Gastrocnemius medialis (tissue), 4 donors: ENCODE measurements at regions not wholly inside any gene's neighbourhood (a gene's known extent, or its start where the extent isn't known, plus 50 kb on each side); places are given as distances from the start of the nearest gene placed in this dataset.

ENCODE experiments used
- ATAC-seq, 2 donors: fragments of 150-250 bp; one replicate each; pipeline ENCODE4 v1.9.1; 2016
- DNase-seq, 2 donors: peaks; one replicate each; pipeline ENCODE4 v3.0.0-alpha.2; 2019
- H3K27ac ChIP-seq, 4 donors: fragments of 200-600 bp; sonication (generic); 1 replicate in 1 of 4; 2 replicates in 3 of 4; pipeline ENCODE4 v1.5.1; 2016 to 2018; ENCODE audit warnings: mild to moderate bottlenecking in 2 of 4, moderate library complexity in 1 of 4
- H3K27me3 ChIP-seq, 3 donors: fragments of 200-600 bp; sonication (generic) in 2 of 3; 1 replicate in 1 of 3; 2 replicates in 2 of 3; pipeline versions ENCODE4 v1.5.1 to v1.6.0; 2016 to 2019; ENCODE audit warnings: mild to moderate bottlenecking in 1 of 3, moderate library complexity in 1 of 3
- H3K36me3 ChIP-seq, 2 donors: fragments of 200-600 bp; sonication (generic) in 1 of 2; one replicate each; pipeline ENCODE4 v1.5.1; 2017 to 2018
- H3K4me1 ChIP-seq, 2 donors: fragments of 200-600 bp; sonication (generic) in 1 of 2; one replicate each; pipeline ENCODE4 v1.5.1; 2016 to 2017; ENCODE audit warnings: mild to moderate bottlenecking in 2 of 2
- H3K4me3 ChIP-seq, 4 donors: fragments of 200-600 bp; sonication (generic) in 3 of 4; 1 replicate in 1 of 4; 2 replicates in 3 of 4; pipeline ENCODE4 v1.5.1; 2016 to 2019; ENCODE audit warnings: mild to moderate bottlenecking in 2 of 4
- H3K9me3 ChIP-seq, 3 donors: fragments of 200-600 bp; sonication (generic) in 2 of 3; 1 replicate in 1 of 3; 2 replicates in 2 of 3; pipeline ENCODE4 v1.5.1; 2016 to 2019
- POLR2A ChIP-seq, 2 donors: fragments of 450-650 bp; IDR thresholded peaks; one replicate each; pipeline ENCODE4 v1.6.1; 2017; ENCODE audit warnings: antibody characterized with exemption in 2 of 2, mild to moderate bottlenecking in 2 of 2, moderate library complexity in 2 of 2
- in situ Hi-C, 4 donors: fragments of 200-750 bp; cut with MboI; loops; one replicate each; pipeline versions ENCODE4 v1.15.0 to v1.8.0; 2017; ENCODE audit warnings: low sequenced_read_pairs in 4 of 4
- intact Hi-C: fragments of 100-400 bp; cut with DNase I; formaldehyde crosslinking; loops from one replicate; pipeline ENCODE4 v1.15.1; 2023; ENCODE audit warnings: low total_unique reads
- TF ChIP-seq, protein P1 (sequence below), 5 experiments: fragments of 450-650 bp in 3 of 5; fragments of 200-600 bp in 2 of 5; sonication (generic) in 2 of 5; IDR thresholded peaks in 4 of 5; conservative IDR thresholded peaks in 1 of 5; 1 replicate in 4 of 5; 2 replicates in 1 of 5; pipeline ENCODE4 v1.5.1; 2016 to 2019; ENCODE audit warnings: antibody characterized with exemption in 5 of 5, mild to moderate bottlenecking in 3 of 5, moderate library complexity in 3 of 5

DNA sequence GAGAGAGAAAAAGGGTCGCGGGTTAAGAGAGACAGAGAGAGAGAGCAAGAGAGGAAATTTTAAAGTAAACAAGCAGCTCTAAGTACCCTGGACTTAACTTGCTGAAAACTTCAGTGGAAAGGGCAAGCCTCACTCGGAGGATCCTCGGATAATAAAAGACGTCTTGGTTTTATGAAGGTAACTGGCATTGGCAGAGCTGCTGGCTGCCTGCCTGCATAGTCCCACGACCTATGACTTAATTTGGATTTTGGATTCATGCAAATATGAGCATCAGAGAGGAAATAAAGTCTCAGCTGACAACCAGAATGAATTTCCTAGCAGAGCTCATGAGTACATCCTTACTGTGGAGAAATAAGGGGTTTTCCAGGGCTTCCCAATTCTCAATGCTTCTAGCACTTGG, 95.1 kb upstream of the PDZRN3 start:
- Histone ChIP-seq H3K4me1 (peaks cover 15 to 22% of the 10 kb centered on the region in 2 donors), H3K27me3 (no peaks in the 10 kb centered on the region), H3K27ac (peak overlapping the region; percentile 30 to 62 (median 46)), H3K4me3 (peak overlapping the region in 1 of 4 donors; percentile 27), H3K36me3 (no peaks in the 10 kb centered on the region), H3K9me3 (no peaks in the 10 kb centered on the region)
- intact Hi-C loops, result no loop called here
- TF ChIP-seq, protein P1, sequence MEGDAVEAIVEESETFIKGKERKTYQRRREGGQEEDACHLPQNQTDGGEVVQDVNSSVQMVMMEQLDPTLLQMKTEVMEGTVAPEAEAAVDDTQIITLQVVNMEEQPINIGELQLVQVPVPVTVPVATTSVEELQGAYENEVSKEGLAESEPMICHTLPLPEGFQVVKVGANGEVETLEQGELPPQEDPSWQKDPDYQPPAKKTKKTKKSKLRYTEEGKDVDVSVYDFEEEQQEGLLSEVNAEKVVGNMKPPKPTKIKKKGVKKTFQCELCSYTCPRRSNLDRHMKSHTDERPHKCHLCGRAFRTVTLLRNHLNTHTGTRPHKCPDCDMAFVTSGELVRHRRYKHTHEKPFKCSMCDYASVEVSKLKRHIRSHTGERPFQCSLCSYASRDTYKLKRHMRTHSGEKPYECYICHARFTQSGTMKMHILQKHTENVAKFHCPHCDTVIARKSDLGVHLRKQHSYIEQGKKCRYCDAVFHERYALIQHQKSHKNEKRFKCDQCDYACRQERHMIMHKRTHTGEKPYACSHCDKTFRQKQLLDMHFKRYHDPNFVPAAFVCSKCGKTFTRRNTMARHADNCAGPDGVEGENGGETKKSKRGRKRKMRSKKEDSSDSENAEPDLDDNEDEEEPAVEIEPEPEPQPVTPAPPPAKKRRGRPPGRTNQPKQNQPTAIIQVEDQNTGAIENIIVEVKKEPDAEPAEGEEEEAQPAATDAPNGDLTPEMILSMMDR (IDR thresholded peaks at IDR 0.05 in 4 of 5, conservative IDR thresholded peaks at IDR 0.05 in 1 of 5), result no peak
- TF ChIP-seq POLR2A (IDR thresholded peaks at IDR 0.05), result no peak
- ATAC-seq, result peak; percentile 10 to 15
- in situ Hi-C loops, result no loop called here
- no peak for DNase-seq

DNA sequence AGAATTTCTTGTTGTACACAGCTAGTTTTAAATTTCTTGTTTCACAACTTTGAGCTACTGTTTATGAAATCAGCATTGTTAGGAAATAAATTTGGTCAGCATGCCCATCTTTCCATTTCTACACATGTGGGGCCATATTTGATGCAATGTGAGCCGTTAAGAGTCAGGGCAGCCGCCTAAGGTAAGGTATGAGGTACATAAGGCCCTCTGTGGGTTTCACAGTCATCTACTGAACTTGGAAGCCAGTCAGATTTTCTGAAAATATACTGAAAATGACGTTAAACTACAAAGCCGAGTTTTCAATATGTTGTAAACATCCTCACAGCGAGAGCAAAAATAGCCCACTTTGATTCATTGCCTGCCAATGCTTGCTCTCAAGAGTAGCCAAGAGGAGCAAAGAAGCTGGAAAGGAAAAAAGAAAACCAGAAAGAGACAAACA, 94.7 kb upstream of the PDZRN3 start:
- intact Hi-C loops, result no loop called here
- TF ChIP-seq POLR2A (IDR thresholded peaks at IDR 0.05), result no peak
- TF ChIP-seq, protein P1 (IDR thresholded peaks at IDR 0.05 in 4 of 5, conservative IDR thresholded peaks at IDR 0.05 in 1 of 5), result no peak
- DNase-seq, result peak in 1 of 2 donors; percentile 24
- ATAC-seq, result peak; percentile 45 to 75
- Histone ChIP-seq H3K36me3 (no peaks in the 10 kb centered on the region), H3K27ac (peak overlapping the region; percentile 30 to 62 (median 46)), H3K4me3 (peak overlapping the region in 1 of 4 donors; percentile 27), H3K4me1 (peaks cover 15 to 22% of the 10 kb centered on the region in 2 donors), H3K27me3 (no peaks in the 10 kb centered on the region), H3K9me3 (no peaks in the 10 kb centered on the region)
- in situ Hi-C loops, result no loop called here

DNA sequence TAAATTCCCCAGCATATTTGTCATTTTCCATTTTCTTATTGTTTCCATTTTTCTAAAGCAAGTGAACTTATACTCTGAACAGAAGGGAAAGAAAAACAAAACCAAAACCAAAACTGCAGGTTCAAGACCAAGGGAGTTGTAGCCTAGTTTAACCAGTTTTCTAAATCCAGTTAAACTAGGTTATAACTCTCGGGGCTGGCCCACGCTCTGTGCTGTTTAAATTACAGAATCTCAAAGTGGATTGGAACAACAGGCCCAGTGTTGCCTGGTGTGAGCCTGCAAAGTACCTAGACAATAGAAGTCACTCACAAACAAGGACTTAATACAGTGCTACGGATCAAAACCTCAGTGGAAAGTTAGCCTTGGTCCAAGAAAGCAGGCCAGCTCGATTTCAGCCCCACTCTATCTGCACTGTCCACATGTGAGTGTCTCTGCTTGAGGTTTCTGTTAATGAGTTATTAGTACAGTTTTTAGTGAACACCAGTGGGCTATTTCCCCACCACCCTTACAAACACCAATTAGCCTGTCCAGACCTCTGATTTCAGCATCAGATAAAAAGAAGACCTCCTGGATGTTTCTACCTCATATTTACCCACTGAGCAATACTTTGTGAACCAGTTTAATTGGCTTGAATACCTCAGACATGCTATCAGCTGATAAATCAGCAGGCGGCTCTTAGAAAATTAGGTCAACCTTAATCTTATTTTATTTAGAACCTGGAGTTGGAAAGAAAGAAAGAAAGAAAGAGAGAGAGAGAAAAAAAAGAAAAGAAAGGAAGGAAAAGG, 93.8 kb upstream of the PDZRN3 start:
- Histone ChIP-seq H3K4me1 (peaks cover 15 to 22% of the 10 kb centered on the region in 2 donors), H3K36me3 (no peaks in the 10 kb centered on the region), H3K4me3 (no peak overlapping the region), H3K9me3 (no peaks in the 10 kb centered on the region), H3K27me3 (no peaks in the 10 kb centered on the region), H3K27ac (peak overlapping the region in 2 of 4 donors; percentile 60 to 62)
- intact Hi-C loops, result no loop called here
- no peak for TF ChIP-seq POLR2A (IDR thresholded peaks at IDR 0.05)
- TF ChIP-seq, protein P1 (IDR thresholded peaks at IDR 0.05 in 4 of 5, conservative IDR thresholded peaks at IDR 0.05 in 1 of 5), result no peak
- in situ Hi-C loops, result no loop called here
- no peak for ATAC-seq
- no peak for DNase-seq

DNA sequence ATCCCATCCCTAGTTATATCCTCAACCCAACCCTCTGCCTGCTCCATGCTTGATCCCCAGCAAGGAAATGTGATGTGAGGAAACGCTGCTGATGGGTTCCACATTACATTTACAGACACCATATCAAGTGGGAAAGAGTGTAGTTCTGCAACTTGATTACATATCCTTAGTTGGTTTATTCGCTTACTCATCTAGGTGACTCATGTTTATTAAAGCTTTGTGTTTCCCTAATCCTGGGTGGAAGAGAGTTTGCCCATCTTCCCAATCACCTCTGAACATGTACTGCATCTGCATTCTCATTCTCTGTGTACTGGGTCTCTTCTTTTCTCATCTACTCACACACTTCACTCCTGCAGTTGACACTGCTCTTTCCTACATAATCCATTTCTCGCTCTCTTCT, 91.7 kb upstream of the PDZRN3 start:
- Histone ChIP-seq H3K9me3 (no peaks in the 10 kb centered on the region), H3K27me3 (no peaks in the 10 kb centered on the region), H3K4me3 (no peak overlapping the region), H3K27ac (no peak overlapping the region), H3K4me1 (peaks cover 15 to 22% of the 10 kb centered on the region in 2 donors), H3K36me3 (no peaks in the 10 kb centered on the region)
- TF ChIP-seq POLR2A (IDR thresholded peaks at IDR 0.05), result no peak
- TF ChIP-seq, protein P1 (IDR thresholded peaks at IDR 0.05 in 4 of 5, conservative IDR thresholded peaks at IDR 0.05 in 1 of 5), result no peak
- in situ Hi-C loops (no loop called here), intact Hi-C loops (no loop called here)
- no peak for DNase-seq
- ATAC-seq, result no peak
